ENCODE measurements at regions not wholly inside any gene's neighbourhood (a gene's known extent, or its start where the extent isn't known, plus 50 kb on each side); places are given as distances from the start of the nearest gene placed in this dataset.
A peak's percentile ranks its signal among the peaks of the same experiment; 100 is the strongest.

- no peak for DNase-seq (ENCODE audit: low spot score)
Observed at GRCh38 chr15:77764095-77764494, 131.4 kb upstream of the LINGO1 start.

- DNase-seq (ENCODE audit: low spot score) = no peak
Observed at GRCh38 chr15:77762747-77763355, 130.1 kb upstream of the LINGO1 start.

- no peak for DNase-seq (ENCODE audit: low spot score)
Observed at GRCh38 chr15:77759896-77760592, 127.3 kb upstream of the LINGO1 start.

GRCh38 chr15:77753939-77754338 lies 121.2 kb upstream of the LINGO1 start:
- DNase-seq (ENCODE audit: low spot score) = no peak

- peak; percentile 18 for DNase-seq (ENCODE audit: low spot score)
Observed at GRCh38 chr15:77753281-77753873, 120.7 kb upstream of the LINGO1 start.

- DNase-seq (ENCODE audit: low spot score) = no peak
Observed at GRCh38 chr15:77749998-77750540, 117.4 kb upstream of the LINGO1 start.

- DNase-seq (ENCODE audit: low spot score) = no peak
Observed at GRCh38 chr15:77749236-77749997, 116.7 kb upstream of the LINGO1 start.

GRCh38 chr15:77748078-77749064 lies 115.7 kb upstream of the LINGO1 start:
- no peak for DNase-seq (ENCODE audit: low spot score)

- DNase-seq (ENCODE audit: low spot score) = no peak
Observed at GRCh38 chr15:77747175-77748077, 114.7 kb upstream of the LINGO1 start.

GRCh38 chr15:77746254-77747174 lies 113.8 kb upstream of the LINGO1 start:
- no peak for DNase-seq (ENCODE audit: low spot score)

GRCh38 chr15:77744398-77744797 lies 111.7 kb upstream of the LINGO1 start:
- no peak for DNase-seq (ENCODE audit: low spot score)

GRCh38 chr15:77742570-77742969 lies 109.9 kb upstream of the LINGO1 start:
- DNase-seq (ENCODE audit: low spot score) = no peak

GRCh38 chr15:77742127-77742526 lies 109.4 kb upstream of the LINGO1 start:
- DNase-seq (ENCODE audit: low spot score) = no peak

- DNase-seq (ENCODE audit: low spot score) = no peak
Observed at GRCh38 chr15:77741106-77741505, 108.4 kb upstream of the LINGO1 start.

- no peak for DNase-seq (ENCODE audit: low spot score)
Observed at GRCh38 chr15:77739591-77740378, 107.1 kb upstream of the LINGO1 start.

GRCh38 chr15:77738441-77739302 lies 106.0 kb upstream of the LINGO1 start:
- no peak for DNase-seq (ENCODE audit: low spot score)

- no peak for DNase-seq (ENCODE audit: low spot score)
Observed at GRCh38 chr15:77738038-77738370, 105.3 kb upstream of the LINGO1 start.

All from umbilical cord (tissue), 1 donor.